A673 (cell line): ENCODE measurements at regions not wholly inside any gene's neighbourhood (a gene's known extent, or its start where the extent isn't known, plus 50 kb on each side); places are given as distances from the start of the nearest gene placed in this dataset.
A peak's percentile ranks its signal among the peaks of the same experiment; 100 is the strongest.

Source experiments
- BruUV-seq: library from RNA; stranded (reverse); fragments of 400-500 nt; replicated peaks from 2 replicates; lab custom pipeline; 2021; lab: Mats Ljungman, UMichigan
- CTCF ChIA-PET: fragments of 300-600 bp; sonication (Branson Sonifier 250); formaldehyde crosslinking; loops from one replicate; lab custom pipeline; 2022; ENCODE audit warnings: antibody characterized with exemption; lab: Charles Lee
- POLR2A ChIA-PET: fragments of 300-600 bp; sonication (Branson Sonifier 250); formaldehyde crosslinking; loops from one replicate; lab custom pipeline; 2022; ENCODE audit warnings: antibody characterized with exemption; ENCODE audit not compliant: low non-redundant PET; lab: Charles Lee
- DNase-seq: peaks from one replicate; pipeline ENCODE4 v3.0.0-alpha.2; 2015; ENCODE audit warnings: low spot score
- H3K27ac ChIP-seq: fragments of 200-600 bp; sonication (generic); 2 replicates; pipeline ENCODE4 v1.5.1; 2016; ENCODE audit warnings: mixed run types, low read depth, mild to moderate bottlenecking, mixed read lengths, antibody characterized with exemption, low read length; ENCODE audit not compliant: poor library complexity, severe bottlenecking
- H3K27me3 ChIP-seq: fragments of 200-600 bp; sonication (generic); replicated peaks from 2 replicates; pipeline ENCODE4 v1.6.1; 2017; ENCODE audit warnings: mixed run types, low read depth, mild to moderate bottlenecking, mixed read lengths, antibody characterized with exemption, low read length; ENCODE audit not compliant: insufficient read depth, poor library complexity
- H3K36me3 ChIP-seq: fragments of 200-600 bp; sonication (generic); 2 replicates; pipeline ENCODE4 v1.6.1; 2016; ENCODE audit warnings: mixed run types, mild to moderate bottlenecking, mixed read lengths, antibody characterized with exemption, low read length; ENCODE audit not compliant: insufficient read depth, poor library complexity, severe bottlenecking
- H3K4me1 ChIP-seq: fragments of 200-600 bp; sonication (generic); 2 replicates; pipeline ENCODE4 v1.6.1; 2017; ENCODE audit warnings: mixed run types, mild to moderate bottlenecking, mixed read lengths, antibody characterized with exemption, low read length; ENCODE audit not compliant: insufficient read depth, poor library complexity, severe bottlenecking
- H3K4me3 ChIP-seq: fragments of 200-600 bp; sonication (generic); 2 replicates; pipeline ENCODE4 v1.5.1; 2016; ENCODE audit warnings: low read depth, mixed run types, mild to moderate bottlenecking, mixed read lengths, low read length; ENCODE audit not compliant: poor library complexity, severe bottlenecking
- H3K9me3 ChIP-seq: fragments of 200-600 bp; sonication (generic); 2 replicates; pipeline ENCODE4 v1.6.1; 2016; ENCODE audit warnings: mixed run types, low read depth, mild to moderate bottlenecking, mixed read lengths, antibody characterized with exemption, low read length; ENCODE audit not compliant: poor library complexity, severe bottlenecking
- EZH2 ChIP-seq: fragments of 200-600 bp; sonication (generic); IDR thresholded peaks from 2 replicates; pipeline ENCODE4 v1.6.1; 2017; ENCODE audit warnings: borderline replicate concordance, low read depth, mild to moderate bottlenecking, mixed read lengths, antibody characterized with exemption, low read length; ENCODE audit not compliant: poor library complexity, severe bottlenecking
- intact Hi-C: fragments of 100-400 bp; cut with micrococcal nuclease; formaldehyde crosslinking; loops from one replicate; pipeline ENCODE4 v1.10.0; 2022; ENCODE audit not compliant: unreplicated experiment
- TF ChIP-seq, protein P1 (sequence below): fragments of 300-800, 200-600 bp; sonication (generic); conservative IDR thresholded peaks from 2 replicates; pipeline ENCODE4 v1.5.1; 2017; ENCODE audit warnings: low read depth, mild to moderate bottlenecking, antibody characterized with exemption, low read length, moderate library complexity, mixed read lengths

DNA sequence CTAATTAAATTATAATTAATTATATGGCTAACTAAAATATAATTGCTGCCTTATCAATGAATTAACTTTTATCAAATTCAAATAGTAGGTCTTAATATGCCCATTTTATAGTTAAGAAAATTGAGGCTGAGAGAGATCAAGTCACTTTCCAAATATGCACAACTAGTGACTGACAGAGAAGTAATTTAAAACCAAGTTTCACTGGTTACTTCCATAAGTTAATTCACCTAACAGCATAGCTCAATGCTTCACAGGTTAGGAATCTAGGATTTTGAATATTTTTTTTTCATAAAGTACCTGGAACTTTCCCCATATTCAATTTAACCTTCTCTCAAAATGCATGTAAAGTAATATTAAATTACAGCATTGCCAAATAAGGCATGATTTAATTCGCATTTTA is 134.4 kb upstream of the VEGFC start:
- DNase-seq = no peak
- BruUV-seq = no TSS peak
- H3K27ac ChIP-seq = no peak overlapping the region
- no peaks in the 10 kb centered on the region for H3K27me3 ChIP-seq
- H3K36me3 ChIP-seq = no peaks in the 10 kb centered on the region
- POLR2A ChIA-PET = no interaction called here
- H3K4me3 ChIP-seq = no peak overlapping the region
- H3K4me1 ChIP-seq = peaks cover 7% of the 10 kb centered on the region
- CTCF ChIA-PET = no interaction called here
- no peaks in the 10 kb centered on the region for H3K9me3 ChIP-seq
- TF ChIP-seq EZH2 = no peak
- TF ChIP-seq, protein P1, sequence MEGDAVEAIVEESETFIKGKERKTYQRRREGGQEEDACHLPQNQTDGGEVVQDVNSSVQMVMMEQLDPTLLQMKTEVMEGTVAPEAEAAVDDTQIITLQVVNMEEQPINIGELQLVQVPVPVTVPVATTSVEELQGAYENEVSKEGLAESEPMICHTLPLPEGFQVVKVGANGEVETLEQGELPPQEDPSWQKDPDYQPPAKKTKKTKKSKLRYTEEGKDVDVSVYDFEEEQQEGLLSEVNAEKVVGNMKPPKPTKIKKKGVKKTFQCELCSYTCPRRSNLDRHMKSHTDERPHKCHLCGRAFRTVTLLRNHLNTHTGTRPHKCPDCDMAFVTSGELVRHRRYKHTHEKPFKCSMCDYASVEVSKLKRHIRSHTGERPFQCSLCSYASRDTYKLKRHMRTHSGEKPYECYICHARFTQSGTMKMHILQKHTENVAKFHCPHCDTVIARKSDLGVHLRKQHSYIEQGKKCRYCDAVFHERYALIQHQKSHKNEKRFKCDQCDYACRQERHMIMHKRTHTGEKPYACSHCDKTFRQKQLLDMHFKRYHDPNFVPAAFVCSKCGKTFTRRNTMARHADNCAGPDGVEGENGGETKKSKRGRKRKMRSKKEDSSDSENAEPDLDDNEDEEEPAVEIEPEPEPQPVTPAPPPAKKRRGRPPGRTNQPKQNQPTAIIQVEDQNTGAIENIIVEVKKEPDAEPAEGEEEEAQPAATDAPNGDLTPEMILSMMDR = no peak
- intact Hi-C loops = no loop called here

DNA sequence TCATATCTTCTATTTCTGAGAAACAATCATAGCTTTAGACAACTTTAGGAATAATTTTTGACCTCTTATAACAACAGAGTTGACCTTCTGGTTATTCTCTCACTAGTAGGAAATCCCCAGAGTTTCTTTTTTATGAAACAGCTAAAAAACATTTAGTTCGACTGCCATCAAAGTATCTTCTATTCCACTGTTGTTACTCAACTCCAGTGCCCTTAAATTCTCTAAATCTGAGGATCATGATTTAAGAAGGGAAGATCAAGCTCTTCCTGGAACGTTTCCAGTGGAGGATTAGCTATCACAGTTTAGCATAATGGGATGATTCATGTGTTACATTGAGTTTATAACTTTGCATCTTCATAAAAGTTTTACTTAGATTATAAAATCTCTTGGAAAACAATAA is 134.9 kb upstream of the VEGFC start:
- H3K27ac ChIP-seq = no peak overlapping the region
- H3K36me3 ChIP-seq = no peaks in the 10 kb centered on the region
- H3K4me1 ChIP-seq = peaks cover 7% of the 10 kb centered on the region
- BruUV-seq = no TSS peak
- H3K9me3 ChIP-seq = no peaks in the 10 kb centered on the region
- ChIA-PET POLR2A (no interaction called here), CTCF (no interaction called here)
- H3K4me3 ChIP-seq = no peak overlapping the region
- TF ChIP-seq EZH2 = no peak
- TF ChIP-seq, protein P1 = no peak
- intact Hi-C loops = no loop called here
- peak; percentile 83 for DNase-seq
- no peaks in the 10 kb centered on the region for H3K27me3 ChIP-seq

DNA sequence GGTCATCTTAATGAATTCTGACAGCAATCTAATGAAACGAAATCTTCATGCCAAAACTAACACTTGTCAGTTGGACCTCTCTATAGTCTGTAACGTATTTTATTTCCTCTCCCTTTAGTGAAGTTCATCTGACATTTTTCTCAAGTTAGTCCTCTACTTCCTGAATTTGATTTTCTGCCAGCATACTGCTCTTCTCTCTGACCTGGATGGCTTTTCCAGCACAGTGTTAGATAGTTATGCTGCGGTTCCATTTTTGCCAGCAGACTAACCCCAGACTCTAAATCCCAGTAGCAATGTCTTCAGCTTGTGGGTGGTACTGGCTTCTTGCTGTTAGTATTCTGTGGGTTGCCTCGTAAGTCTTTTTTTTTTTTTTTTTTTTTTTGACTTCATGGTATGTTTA is 146.7 kb upstream of the VEGFC start:
- H3K27ac ChIP-seq = no peak overlapping the region
- ChIA-PET CTCF (no interaction called here), POLR2A (no interaction called here)
- H3K27me3 ChIP-seq = peaks cover 15% of the 10 kb centered on the region
- H3K4me1 ChIP-seq = no peaks in the 10 kb centered on the region
- no peak overlapping the region for H3K4me3 ChIP-seq
- no peak for DNase-seq
- H3K9me3 ChIP-seq = no peaks in the 10 kb centered on the region
- BruUV-seq = no TSS peak
- intact Hi-C loops = no loop called here
- no peak for TF ChIP-seq EZH2
- TF ChIP-seq, protein P1 = no peak
- no peaks in the 10 kb centered on the region for H3K36me3 ChIP-seq
